Osteoblast (primary cell): ENCODE measurements at regions not wholly inside any gene's neighbourhood (a gene's known extent, or its start where the extent isn't known, plus 50 kb on each side); places are given as distances from the start of the nearest gene placed in this dataset.

Experiments used
- DNase-seq: peaks from one replicate; pipeline ENCODE4 v3.0.0; 2011; ENCODE audit warnings: low spot score, mixed read lengths; ENCODE audit not compliant: insufficient read length; ENCODE audit errors: missing footprints
- H2AFZ ChIP-seq: 2 replicates; pipeline ENCODE4 v1.6.0; 2011; ENCODE audit warnings: mild to moderate bottlenecking, low read length
- H3K27ac ChIP-seq: 2 replicates; pipeline ENCODE4 v1.5.1; 2011; ENCODE audit warnings: mild to moderate bottlenecking, low read depth, low read length, moderate library complexity
- H3K27me3 ChIP-seq: 2 replicates; pipeline ENCODE4 v1.6.0; 2012; ENCODE audit warnings: mild to moderate bottlenecking, control low read depth, inconsistent platforms, low read length, moderate library complexity; ENCODE audit not compliant: insufficient read depth
- H3K36me3 ChIP-seq: 2 replicates; pipeline ENCODE4 v1.5.1; 2011; ENCODE audit warnings: mild to moderate bottlenecking, low read length, control low read depth, moderate library complexity; ENCODE audit not compliant: insufficient read depth
- H3K4me1 ChIP-seq: 2 replicates; pipeline ENCODE4 v1.5.1; 2011; ENCODE audit warnings: mild to moderate bottlenecking, low read length, control low read depth, moderate library complexity; ENCODE audit not compliant: insufficient read depth
- H3K4me2 ChIP-seq: 2 replicates; pipeline ENCODE4 v1.6.0; 2011; ENCODE audit warnings: mild to moderate bottlenecking, low read length; ENCODE audit not compliant: insufficient read depth
- H3K4me3 ChIP-seq: fragments of 200-600 bp; sonication (generic); 3 replicates; pipeline ENCODE4 v1.5.1; 2012; ENCODE audit warnings: mild to moderate bottlenecking, low read length, inconsistent platforms; ENCODE audit not compliant: insufficient read depth
- H3K79me2 ChIP-seq: 2 replicates; pipeline ENCODE4 v1.6.0; 2012; ENCODE audit warnings: mild to moderate bottlenecking, low read length, control low read depth, inconsistent platforms; ENCODE audit not compliant: insufficient read depth
- H3K9me3 ChIP-seq: 2 replicates; pipeline ENCODE4 v1.5.1; 2011; ENCODE audit warnings: low read depth, low read length, control low read depth
- H4K20me1 ChIP-seq: 2 replicates; pipeline ENCODE4 v1.6.0; 2012; ENCODE audit warnings: mild to moderate bottlenecking, low read length, control low read depth; ENCODE audit not compliant: insufficient read depth
- CTCF ChIP-seq: IDR thresholded peaks from 2 replicates; pipeline ENCODE4 v1.5.1; 2011; ENCODE audit warnings: mild to moderate bottlenecking, low read depth, low read length, moderate library complexity; ENCODE audit errors: extremely low read depth

GRCh38 chr12:53842686-53843085 is 90.9 kb upstream of the CISTR start:
- no peaks in the 10 kb centered on the region for H3K36me3 ChIP-seq
- H3K27me3 ChIP-seq, result peaks cover 69% of the 10 kb centered on the region
- H4K20me1 ChIP-seq, result no peaks in the 10 kb centered on the region
- no peaks in the 10 kb centered on the region for H3K9me3 ChIP-seq
- TF ChIP-seq CTCF, result no peak
- no peaks in the 10 kb centered on the region for H3K4me1 ChIP-seq
- H3K79me2 ChIP-seq, result no peaks in the 10 kb centered on the region
- no peak overlapping the region for H3K27ac ChIP-seq
- no peak overlapping the region for H3K4me3 ChIP-seq
- H3K4me2 ChIP-seq, result no peak overlapping the region
- no peak overlapping the region for H2AFZ ChIP-seq
- DNase-seq, result no peak

GRCh38 chr12:53843545-53843944 is 91.8 kb upstream of the CISTR start:
- H3K27ac ChIP-seq, result no peak overlapping the region
- no peak overlapping the region for H3K4me3 ChIP-seq
- no peaks in the 10 kb centered on the region for H3K79me2 ChIP-seq
- no peaks in the 10 kb centered on the region for H3K4me1 ChIP-seq
- DNase-seq, result no peak
- H3K9me3 ChIP-seq, result no peaks in the 10 kb centered on the region
- peaks cover 65% of the 10 kb centered on the region for H3K27me3 ChIP-seq
- no peak for TF ChIP-seq CTCF
- H3K4me2 ChIP-seq, result no peak overlapping the region
- H2AFZ ChIP-seq, result no peak overlapping the region
- no peaks in the 10 kb centered on the region for H4K20me1 ChIP-seq
- H3K36me3 ChIP-seq, result no peaks in the 10 kb centered on the region

GRCh38 chr12:53844994-53845844 is 93.4 kb upstream of the HOXC13 start:
- Histone ChIP-seq H4K20me1 (no peaks in the 10 kb centered on the region), H3K4me2 (no peak overlapping the region), H3K36me3 (no peaks in the 10 kb centered on the region), H3K4me1 (no peaks in the 10 kb centered on the region), H3K9me3 (no peaks in the 10 kb centered on the region), H3K27me3 (peaks cover 54% of the 10 kb centered on the region), H3K4me3 (no peak overlapping the region), H3K79me2 (no peaks in the 10 kb centered on the region), H2AFZ (no peak overlapping the region), H3K27ac (no peak overlapping the region)
- no peak for TF ChIP-seq CTCF
- no peak for DNase-seq

- Histone ChIP-seq H3K36me3 (no peaks in the 10 kb centered on the region), H2AFZ (no peak overlapping the region), H3K4me1 (no peaks in the 10 kb centered on the region), H4K20me1 (no peaks in the 10 kb centered on the region), H3K27me3 (peaks cover 54% of the 10 kb centered on the region), H3K79me2 (no peaks in the 10 kb centered on the region), H3K27ac (no peak overlapping the region), H3K4me2 (no peak overlapping the region), H3K4me3 (no peak overlapping the region), H3K9me3 (no peaks in the 10 kb centered on the region)
- DNase-seq, result no peak
- no peak for TF ChIP-seq CTCF
Observed at GRCh38 chr12:53845932-53846331, 92.7 kb upstream of the HOXC13 start.
